ENCODE measurements at regions not wholly inside any gene's neighbourhood (a gene's known extent, or its start where the extent isn't known, plus 50 kb on each side); places are given as distances from the start of the nearest gene placed in this dataset.

- H3K9me3 Mint-ChIP-seq: peaks cover 0 to 3% (median 0%) of the 10 kb centered on the region in 7 donors
- no peaks in the 10 kb centered on the region for H4K20me1 ChIP-seq (ENCODE audit: insufficient read depth, low read length)
- H3K36me3 Mint-ChIP-seq: no peaks in the 10 kb centered on the region
- H3K27me3 Mint-ChIP-seq (ENCODE audit: low read depth in 3 of 3): peaks cover 3 to 17% (median 4%) of the 10 kb centered on the region in 3 donors
- H3K79me2 ChIP-seq (ENCODE audit: insufficient read depth, low read length): no peaks in the 10 kb centered on the region
- H3K9ac ChIP-seq (ENCODE audit: insufficient read depth, low read length, poor library complexity, severe bottlenecking): no peak overlapping the region
- no peak overlapping the region for H2AFZ ChIP-seq (ENCODE audit: insufficient read depth, low read depth, low read length, poor library complexity, severe bottlenecking)
- H3K4me3 Mint-ChIP-seq: no peak overlapping the region
- TF ChIP-seq, protein P1, sequence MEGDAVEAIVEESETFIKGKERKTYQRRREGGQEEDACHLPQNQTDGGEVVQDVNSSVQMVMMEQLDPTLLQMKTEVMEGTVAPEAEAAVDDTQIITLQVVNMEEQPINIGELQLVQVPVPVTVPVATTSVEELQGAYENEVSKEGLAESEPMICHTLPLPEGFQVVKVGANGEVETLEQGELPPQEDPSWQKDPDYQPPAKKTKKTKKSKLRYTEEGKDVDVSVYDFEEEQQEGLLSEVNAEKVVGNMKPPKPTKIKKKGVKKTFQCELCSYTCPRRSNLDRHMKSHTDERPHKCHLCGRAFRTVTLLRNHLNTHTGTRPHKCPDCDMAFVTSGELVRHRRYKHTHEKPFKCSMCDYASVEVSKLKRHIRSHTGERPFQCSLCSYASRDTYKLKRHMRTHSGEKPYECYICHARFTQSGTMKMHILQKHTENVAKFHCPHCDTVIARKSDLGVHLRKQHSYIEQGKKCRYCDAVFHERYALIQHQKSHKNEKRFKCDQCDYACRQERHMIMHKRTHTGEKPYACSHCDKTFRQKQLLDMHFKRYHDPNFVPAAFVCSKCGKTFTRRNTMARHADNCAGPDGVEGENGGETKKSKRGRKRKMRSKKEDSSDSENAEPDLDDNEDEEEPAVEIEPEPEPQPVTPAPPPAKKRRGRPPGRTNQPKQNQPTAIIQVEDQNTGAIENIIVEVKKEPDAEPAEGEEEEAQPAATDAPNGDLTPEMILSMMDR (IDR thresholded peaks at IDR 0.05): no peak
- no peaks in the 10 kb centered on the region for H3K4me1 Mint-ChIP-seq
- intact Hi-C loops (cut with micrococcal nuclease): no loop called here
- no peak overlapping the region for H3K4me3 ChIP-seq (replicated peaks in 1 of 3; ENCODE audit: low read depth in 2 of 3, low read length in 3 of 3)
- H3K27ac ChIP-seq (ENCODE audit: low read depth in 1 of 2, low read length in 2 of 2): no peak overlapping the region
- H3K4me1 ChIP-seq (ENCODE audit: control insufficient read depth in 1 of 2, insufficient read depth in 2 of 2, low read length in 2 of 2): no peaks in the 10 kb centered on the region
- no CpG with 5 or more reads among the region's 2 CpGs for WGBS (ENCODE audit: insufficient coverage)
- H3K27ac Mint-ChIP-seq: no peak overlapping the region
- no peaks in the 10 kb centered on the region for H3K27me3 ChIP-seq (ENCODE audit: control insufficient read depth in 2 of 2, insufficient read depth in 2 of 2, low read length in 2 of 2)
- H3K9me3 ChIP-seq (replicated peaks in 1 of 2; ENCODE audit: control insufficient read depth in 1 of 2, insufficient read depth in 1 of 2, low read length in 2 of 2): no peaks in the 10 kb centered on the region
- no peaks in the 10 kb centered on the region for H3K36me3 ChIP-seq (replicated peaks in 1 of 2; ENCODE audit: control insufficient read depth in 1 of 2, insufficient read depth in 2 of 2, low read length in 2 of 2)
- no peak for DNase-seq
- no peak overlapping the region for H3K4me2 ChIP-seq (replicated peaks; ENCODE audit: extremely low read depth, low read length, poor library complexity, severe bottlenecking)
Measured at GRCh38 chr11:113552271-113552670, 77.1 kb upstream of the DRD2 start.

DNA sequence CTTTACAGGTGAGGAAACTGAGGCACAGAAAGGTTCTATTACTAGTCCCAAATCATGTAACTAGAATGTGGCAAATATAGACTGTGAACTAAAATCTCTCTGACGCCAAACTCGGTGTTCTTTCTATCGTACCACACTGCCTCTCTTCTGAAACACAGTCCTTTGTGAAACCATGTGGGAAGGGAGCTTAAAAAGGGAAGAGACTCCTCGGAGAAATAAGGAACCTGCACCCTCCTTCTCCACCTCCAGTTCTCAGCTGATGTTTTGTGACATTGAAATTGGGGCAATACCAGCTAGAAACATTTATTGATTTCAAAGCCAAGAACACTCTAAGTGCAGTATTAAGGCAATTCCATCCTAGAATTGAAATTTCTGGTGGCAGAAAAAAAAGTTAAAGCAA, 76.4 kb upstream of the DRD2 start:
- intact Hi-C loops (cut with micrococcal nuclease): no loop called here
- no peaks in the 10 kb centered on the region for H3K27me3 ChIP-seq (ENCODE audit: control insufficient read depth in 2 of 2, insufficient read depth in 2 of 2, low read length in 2 of 2)
- no peaks in the 10 kb centered on the region for H3K36me3 Mint-ChIP-seq
- H3K4me1 Mint-ChIP-seq: no peaks in the 10 kb centered on the region
- no peaks in the 10 kb centered on the region for H4K20me1 ChIP-seq (ENCODE audit: insufficient read depth, low read length)
- H3K27me3 Mint-ChIP-seq (ENCODE audit: low read depth in 3 of 3): peaks cover 1 to 17% (median 4%) of the 10 kb centered on the region in 3 donors
- no peaks in the 10 kb centered on the region for H3K36me3 ChIP-seq (replicated peaks in 1 of 2; ENCODE audit: control insufficient read depth in 1 of 2, insufficient read depth in 2 of 2, low read length in 2 of 2)
- no peaks in the 10 kb centered on the region for H3K9me3 ChIP-seq (replicated peaks in 1 of 2; ENCODE audit: control insufficient read depth in 1 of 2, insufficient read depth in 1 of 2, low read length in 2 of 2)
- peaks cover 0 to 3% (median 0%) of the 10 kb centered on the region in 7 donors for H3K9me3 Mint-ChIP-seq
- H3K4me2 ChIP-seq (replicated peaks; ENCODE audit: extremely low read depth, low read length, poor library complexity, severe bottlenecking): no peak overlapping the region
- TF ChIP-seq, protein P1 (IDR thresholded peaks at IDR 0.05): no peak
- H3K4me1 ChIP-seq (ENCODE audit: control insufficient read depth in 1 of 2, insufficient read depth in 2 of 2, low read length in 2 of 2): no peaks in the 10 kb centered on the region
- no peak overlapping the region for H3K4me3 Mint-ChIP-seq
- no CpG with 5 or more reads among the region's 4 CpGs for WGBS (ENCODE audit: insufficient coverage)
- no peaks in the 10 kb centered on the region for H3K79me2 ChIP-seq (ENCODE audit: insufficient read depth, low read length)
- no peak overlapping the region for H3K27ac Mint-ChIP-seq
- no peak overlapping the region for H3K9ac ChIP-seq (ENCODE audit: insufficient read depth, low read length, poor library complexity, severe bottlenecking)
- H3K27ac ChIP-seq (ENCODE audit: low read depth in 1 of 2, low read length in 2 of 2): no peak overlapping the region
- no peak overlapping the region for H3K4me3 ChIP-seq (replicated peaks in 1 of 3; ENCODE audit: low read depth in 2 of 3, low read length in 3 of 3)
- DNase-seq: no peak
- H2AFZ ChIP-seq (ENCODE audit: insufficient read depth, low read depth, low read length, poor library complexity, severe bottlenecking): no peak overlapping the region
